ENCODE measurements at regions not wholly inside any gene's neighbourhood (a gene's known extent, or its start where the extent isn't known, plus 50 kb on each side); places are given as distances from the start of the nearest gene placed in this dataset.

DNA sequence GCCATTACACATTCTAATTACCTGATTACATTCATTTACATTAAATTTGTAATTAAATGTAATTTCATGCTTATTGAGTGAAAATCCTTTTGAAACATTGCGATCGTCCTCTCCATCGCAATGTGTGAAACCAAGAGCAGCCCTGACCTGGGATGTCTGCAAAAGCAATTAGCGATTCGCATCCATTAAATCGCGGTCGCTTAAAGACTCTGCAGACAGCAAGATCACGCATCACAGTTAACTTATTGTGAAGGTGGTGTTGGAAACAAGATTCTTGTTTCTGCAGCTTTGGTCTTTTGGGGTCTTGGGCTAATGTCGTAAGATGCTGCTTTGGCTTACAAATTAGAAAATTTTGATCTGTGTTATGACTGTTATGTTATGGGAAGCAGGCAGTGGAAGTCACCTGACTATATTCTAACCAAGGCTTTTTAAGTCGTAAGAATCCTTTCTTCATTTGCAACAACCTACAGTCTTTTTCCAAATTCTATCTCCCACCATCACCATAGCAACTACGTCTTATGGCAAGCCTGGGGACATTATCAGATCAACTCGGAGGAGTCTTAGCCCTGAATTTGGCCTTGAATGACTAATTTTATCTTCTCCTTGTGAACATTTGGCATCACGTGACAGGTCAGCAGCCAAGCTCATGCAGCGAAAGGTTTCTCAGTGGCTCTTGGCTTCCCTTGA, 142.8 kb upstream of the SOX1 start:
- ChIA-PET CTCF (no interaction called here), POLR2A (no interaction called here)
- DNase-seq (ENCODE audit: extremely low spot score): no peak
- TF ChIP-seq LEF1 (IDR thresholded peaks at IDR 0.05; ENCODE audit: borderline replicate concordance): no peak
- TF ChIP-seq BHLHE40 (IDR thresholded peaks at IDR 0.05; ENCODE audit: borderline replicate concordance): no peak
- TF ChIP-seq, protein P1, sequence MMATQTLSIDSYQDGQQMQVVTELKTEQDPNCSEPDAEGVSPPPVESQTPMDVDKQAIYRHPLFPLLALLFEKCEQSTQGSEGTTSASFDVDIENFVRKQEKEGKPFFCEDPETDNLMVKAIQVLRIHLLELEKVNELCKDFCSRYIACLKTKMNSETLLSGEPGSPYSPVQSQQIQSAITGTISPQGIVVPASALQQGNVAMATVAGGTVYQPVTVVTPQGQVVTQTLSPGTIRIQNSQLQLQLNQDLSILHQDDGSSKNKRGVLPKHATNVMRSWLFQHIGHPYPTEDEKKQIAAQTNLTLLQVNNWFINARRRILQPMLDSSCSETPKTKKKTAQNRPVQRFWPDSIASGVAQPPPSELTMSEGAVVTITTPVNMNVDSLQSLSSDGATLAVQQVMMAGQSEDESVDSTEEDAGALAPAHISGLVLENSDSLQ (IDR thresholded peaks at IDR 0.05): no peak
- TF ChIP-seq SP1 (IDR thresholded peaks at IDR 0.05): no peak
- TF ChIP-seq FOXK2 (IDR thresholded peaks at IDR 0.05): no peak
- no peak for TF ChIP-seq CTBP1 (IDR thresholded peaks at IDR 0.05; ENCODE audit: borderline replicate concordance)
- TF ChIP-seq FOXM1 (IDR thresholded peaks at IDR 0.05; ENCODE audit: borderline replicate concordance): no peak

DNA sequence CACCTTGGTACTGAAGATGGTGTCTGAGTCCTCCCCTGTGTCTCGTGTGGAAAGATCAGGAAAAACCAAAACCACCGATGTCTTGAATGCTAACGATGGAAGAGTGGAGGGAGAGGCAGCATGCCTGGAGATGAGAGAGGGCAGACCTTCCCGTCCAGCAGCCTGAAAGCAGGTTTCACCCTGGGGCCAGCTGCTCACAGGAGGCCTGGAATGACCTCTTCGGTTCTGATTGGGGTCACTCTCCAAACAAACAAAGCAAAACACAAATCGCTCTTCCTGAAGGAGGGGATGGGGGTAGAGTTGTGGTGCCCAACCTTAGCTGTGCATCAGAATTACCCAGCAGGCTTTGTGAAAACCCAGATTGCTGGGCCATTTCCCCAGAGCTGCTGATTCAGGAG, 142.3 kb upstream of the SOX1 start:
- DNase-seq (ENCODE audit: extremely low spot score): no peak
- TF ChIP-seq TARDBP (IDR thresholded peaks at IDR 0.05): no peak
- no peak for TF ChIP-seq ZNF384 (IDR thresholded peaks at IDR 0.05)
- no peak for TF ChIP-seq HDGF (IDR thresholded peaks at IDR 0.05; ENCODE audit: borderline replicate concordance)
- no peak for TF ChIP-seq SP1 (IDR thresholded peaks at IDR 0.05)
- no peak for TF ChIP-seq FOXA1 (IDR thresholded peaks at IDR 0.05)
- TF ChIP-seq BHLHE40 (IDR thresholded peaks at IDR 0.05; ENCODE audit: borderline replicate concordance): no peak
- no peak for TF ChIP-seq ARNT (IDR thresholded peaks at IDR 0.05)
- TF ChIP-seq L3MBTL2 (conservative IDR thresholded peaks at IDR 0.05): no peak
- POLR2A ChIA-PET: no interaction called here
- CTCF ChIA-PET: no interaction called here

DNA sequence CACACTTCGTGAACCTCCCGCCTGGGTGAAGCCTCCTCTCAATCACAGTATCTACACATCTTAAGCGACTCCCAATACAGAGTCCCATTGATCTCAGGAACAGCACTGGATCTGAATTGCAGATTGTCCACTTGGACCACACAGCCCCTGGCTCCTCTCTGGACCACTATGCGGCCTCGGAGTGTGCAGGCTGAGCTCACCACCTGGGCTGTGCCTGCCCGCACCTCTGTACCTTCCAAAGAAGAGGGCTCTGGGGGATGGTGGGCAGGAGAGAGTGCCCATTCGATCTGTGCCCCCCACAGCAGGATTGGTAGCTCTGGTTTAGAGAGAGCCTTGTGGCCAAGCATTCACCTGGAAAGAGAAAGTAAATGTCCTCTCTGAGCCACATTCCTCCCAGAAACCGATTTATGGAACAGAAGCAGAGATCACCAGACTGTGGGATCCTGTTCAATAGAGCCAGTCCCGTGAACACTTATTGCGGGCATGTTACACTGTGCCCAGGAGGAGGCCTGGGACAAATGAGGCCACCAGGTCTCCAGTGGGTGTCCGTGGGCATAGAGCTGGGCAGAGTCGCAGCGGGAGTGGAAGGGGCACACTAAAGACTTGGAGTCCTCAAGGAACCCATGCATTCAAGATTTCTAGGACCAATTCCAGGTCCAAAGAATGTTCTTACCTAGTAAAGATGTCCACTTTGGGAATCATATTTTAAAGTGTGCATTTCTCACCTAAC, 141.6 kb upstream of the SOX1 start:
- TF ChIP-seq FOXM1 (IDR thresholded peaks at IDR 0.05; ENCODE audit: borderline replicate concordance) (no peak), ELF4 (IDR thresholded peaks at IDR 0.05) (no peak), SUZ12 (IDR thresholded peaks at IDR 0.05) (no peak), FOXK2 (IDR thresholded peaks at IDR 0.05) (no peak), NFRKB (IDR thresholded peaks at IDR 0.05) (no peak), ZNF384 (IDR thresholded peaks at IDR 0.05) (no peak), LEF1 (IDR thresholded peaks at IDR 0.05; ENCODE audit: borderline replicate concordance) (no peak), TARDBP (IDR thresholded peaks at IDR 0.05) (no peak), ARNT (IDR thresholded peaks at IDR 0.05) (no peak), SP1 (IDR thresholded peaks at IDR 0.05) (no peak), CTBP1 (IDR thresholded peaks at IDR 0.05; ENCODE audit: borderline replicate concordance) (no peak), BHLHE40 (IDR thresholded peaks at IDR 0.05; ENCODE audit: borderline replicate concordance) (no peak)
- TF ChIP-seq, protein P1 (IDR thresholded peaks at IDR 0.05): no peak
- ChIA-PET CTCF (no interaction called here), POLR2A (no interaction called here)

DNA sequence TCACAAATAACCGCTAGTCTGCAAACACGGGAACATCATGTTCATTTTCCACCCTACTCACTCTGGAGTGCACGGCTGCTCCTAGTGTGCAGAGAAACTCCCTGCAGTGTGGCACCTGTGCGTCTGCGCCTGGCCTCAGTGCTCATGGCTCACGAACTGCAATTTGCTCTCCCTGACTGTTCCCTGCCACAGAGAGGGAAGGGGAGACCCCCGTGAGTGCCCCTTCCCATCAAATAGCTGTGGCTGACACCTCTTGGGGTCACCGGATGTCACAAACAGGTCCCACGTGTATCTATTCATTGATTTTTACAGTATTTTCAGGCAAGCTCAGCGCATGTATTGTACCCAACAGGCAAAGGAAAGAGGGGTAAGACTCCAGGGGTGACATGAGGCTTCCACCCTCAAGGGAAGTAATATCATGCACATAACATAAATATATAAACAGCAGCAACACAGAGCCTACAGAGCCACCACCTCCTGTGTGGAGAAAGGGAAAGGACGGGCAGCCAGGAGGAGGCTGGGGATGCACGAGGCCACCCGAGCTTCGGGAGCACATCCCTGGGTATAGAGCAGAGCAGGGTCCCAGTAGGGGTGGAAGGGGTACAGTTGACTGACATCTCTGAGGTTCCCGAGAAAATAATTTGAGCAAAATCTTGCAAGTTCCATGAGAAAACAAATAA, 140.3 kb upstream of the SOX1 start:
- DNase-seq (ENCODE audit: extremely low spot score): no peak
- ChIA-PET CTCF (no interaction called here), POLR2A (no interaction called here)
- TF ChIP-seq ELF4 (IDR thresholded peaks at IDR 0.05): no peak

More for the DNA sequence above, 141.6 kb upstream of the SOX1 start:
- no peak for DNase-seq (ENCODE audit: extremely low spot score)

GRCh38 chr13:111927181-111927540, 139.8 kb upstream of the SOX1 start:
- ChIA-PET CTCF (no interaction called here), POLR2A (no interaction called here)
- TF ChIP-seq FOXA1 (IDR thresholded peaks at IDR 0.05): no peak
- TF ChIP-seq L3MBTL2 (conservative IDR thresholded peaks at IDR 0.05): no peak
- TF ChIP-seq ARNT (IDR thresholded peaks at IDR 0.05): no peak
- TF ChIP-seq, protein P1 (IDR thresholded peaks at IDR 0.05): no peak
- no peak for TF ChIP-seq NFRKB (IDR thresholded peaks at IDR 0.05)
- TF ChIP-seq FOXK2 (IDR thresholded peaks at IDR 0.05): no peak
- TF ChIP-seq CTBP1 (IDR thresholded peaks at IDR 0.05; ENCODE audit: borderline replicate concordance): no peak
- TF ChIP-seq BHLHE40 (IDR thresholded peaks at IDR 0.05; ENCODE audit: borderline replicate concordance): no peak
- no peak for TF ChIP-seq SP1 (IDR thresholded peaks at IDR 0.05)
- no peak for TF ChIP-seq ZNF384 (IDR thresholded peaks at IDR 0.05)
- no peak for TF ChIP-seq FOXM1 (IDR thresholded peaks at IDR 0.05; ENCODE audit: borderline replicate concordance)
- TF ChIP-seq TARDBP (IDR thresholded peaks at IDR 0.05): no peak
- TF ChIP-seq SUZ12 (IDR thresholded peaks at IDR 0.05): no peak
- no peak for TF ChIP-seq ELF4 (IDR thresholded peaks at IDR 0.05)
- no peak for TF ChIP-seq HDGF (IDR thresholded peaks at IDR 0.05; ENCODE audit: borderline replicate concordance)
- no peak for TF ChIP-seq LEF1 (IDR thresholded peaks at IDR 0.05; ENCODE audit: borderline replicate concordance)
- no peak for DNase-seq (ENCODE audit: extremely low spot score)

DNA sequence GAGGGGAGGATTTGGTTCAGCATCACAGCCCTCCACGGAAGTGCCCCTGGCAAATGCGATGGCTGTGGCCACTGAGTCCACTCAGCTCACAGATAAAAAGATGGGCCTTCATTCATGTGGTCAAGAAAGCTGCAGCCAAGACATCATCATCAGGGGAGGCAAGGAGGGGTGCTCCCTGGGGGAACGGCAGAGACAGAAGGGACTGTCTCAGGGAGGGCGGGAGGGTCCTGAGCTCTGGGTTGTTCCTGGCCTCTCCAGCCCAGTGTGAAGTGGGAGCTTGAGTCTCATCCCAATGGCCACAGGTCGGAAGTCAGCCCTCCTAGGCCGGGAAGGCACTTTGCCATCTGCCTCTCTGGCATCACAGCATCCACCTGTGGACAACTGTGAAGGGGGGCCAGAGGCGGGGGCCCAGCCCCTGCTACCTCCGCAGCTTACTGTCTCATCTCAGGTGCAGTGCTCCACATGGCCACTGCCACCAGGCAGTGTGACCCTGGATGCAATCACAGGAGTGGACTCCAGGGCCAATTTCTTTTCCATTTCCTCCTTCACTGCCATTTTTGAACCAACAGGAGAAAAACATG, 137.8 kb upstream of the SOX1 start:
- DNase-seq (ENCODE audit: extremely low spot score): no peak
- TF ChIP-seq FOXK2 (IDR thresholded peaks at IDR 0.05) (no peak), ELF4 (IDR thresholded peaks at IDR 0.05) (no peak), NFRKB (IDR thresholded peaks at IDR 0.05) (no peak), ARNT (IDR thresholded peaks at IDR 0.05) (no peak), FOXM1 (IDR thresholded peaks at IDR 0.05; ENCODE audit: borderline replicate concordance) (no peak), SP1 (IDR thresholded peaks at IDR 0.05) (no peak)
- ChIA-PET CTCF (no interaction called here), POLR2A (no interaction called here)

Data from HEK293T (cell line).